ENCODE measurements at regions not wholly inside any gene's neighbourhood (a gene's known extent, or its start where the extent isn't known, plus 50 kb on each side); places are given as distances from the start of the nearest gene placed in this dataset.
"Not testable (repeated sequence)": the region's sequence is repeated elsewhere in the genome, so short reads cannot be mapped to it uniquely, and the experiment has no call there.

GRCh38 chr17:37859451-37859850 is 64.8 kb upstream of the TBC1D3K start:
- DNase-seq = no peak
- H3K4me3 ChIP-seq = no peak overlapping the region
- intact Hi-C loops (cut with DNase I, micrococcal nuclease) = no loop called here
- H3K36me3 ChIP-seq (ENCODE audit: low read depth) = no peaks in the 10 kb centered on the region
- H3K4me1 ChIP-seq (ENCODE audit: low read depth) = no peaks in the 10 kb centered on the region
- no peak for TF ChIP-seq CTCF (IDR thresholded peaks at IDR 0.05)
- no peaks in the 10 kb centered on the region for H3K9me3 ChIP-seq
- ATAC-seq = no peak

- H3K9me3 ChIP-seq; H3K4me1 ChIP-seq (ENCODE audit: low read depth); H3K36me3 ChIP-seq (ENCODE audit: low read depth); ATAC-seq; intact Hi-C loops (cut with DNase I, micrococcal nuclease); DNase-seq; H3K4me3 ChIP-seq: not testable (repeated sequence)
Observed at GRCh38 chr17:37858391-37858790, 65.8 kb upstream of the TBC1D3K start.

DNA sequence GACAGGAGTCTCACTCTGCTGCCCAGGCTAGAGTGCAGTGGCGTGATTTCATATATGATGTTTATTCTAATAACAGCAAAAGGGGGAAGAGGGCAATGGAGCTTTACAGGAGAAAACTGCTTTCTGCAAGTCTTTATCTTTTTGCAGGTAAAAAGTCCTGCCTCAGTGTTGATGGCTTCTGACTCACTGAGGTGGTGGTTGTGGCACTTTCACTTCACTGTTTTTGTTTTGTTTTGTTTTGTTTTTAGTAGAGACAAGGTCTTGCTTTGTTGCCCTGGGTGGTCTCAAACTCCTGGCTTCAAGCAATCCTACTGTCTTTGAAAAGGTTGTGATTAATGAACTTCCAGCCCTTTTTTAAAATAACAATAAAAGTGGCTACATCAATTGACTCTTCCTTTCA is 68.0 kb upstream of the TBC1D3K start:
- no peak for DNase-seq
- Histone ChIP-seq H3K4me1 (ENCODE audit: low read depth) (no peaks in the 10 kb centered on the region), H3K36me3 (ENCODE audit: low read depth) (no peaks in the 10 kb centered on the region), H3K9me3 (no peaks in the 10 kb centered on the region), H3K4me3 (no peak overlapping the region)
- no peak for TF ChIP-seq CTCF (IDR thresholded peaks at IDR 0.05)
- intact Hi-C loops (cut with DNase I, micrococcal nuclease) = no loop called here
- ATAC-seq = no peak

DNA sequence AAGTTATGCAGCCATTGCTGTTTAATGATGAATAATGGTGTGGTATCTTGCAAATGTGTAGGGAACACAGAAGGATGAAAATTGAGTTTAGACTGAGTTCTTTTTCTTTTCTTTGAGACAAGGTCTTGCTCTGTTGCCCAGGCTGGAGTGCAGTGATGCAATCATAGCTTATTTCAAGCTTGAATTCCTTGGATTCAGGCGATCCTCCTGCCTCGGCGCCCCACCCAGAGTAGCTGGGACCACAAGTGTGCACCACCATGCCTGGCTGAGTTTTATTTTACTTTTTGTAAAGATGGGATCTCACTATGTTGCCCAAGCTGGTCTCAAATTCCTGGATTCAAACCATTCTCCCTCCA is 74.6 kb upstream of the TBC1D3K start:
- DNase-seq = no peak
- Histone ChIP-seq H3K4me3 (no peak overlapping the region), H3K36me3 (ENCODE audit: low read depth) (no peaks in the 10 kb centered on the region), H3K9me3 (no peaks in the 10 kb centered on the region), H3K4me1 (ENCODE audit: low read depth) (no peaks in the 10 kb centered on the region)
- intact Hi-C loops (cut with DNase I, micrococcal nuclease) = no loop called here
- TF ChIP-seq CTCF (IDR thresholded peaks at IDR 0.05) = no peak
- ATAC-seq = no peak

- H3K9me3 ChIP-seq = no peaks in the 10 kb centered on the region
- no peaks in the 10 kb centered on the region for H3K4me1 ChIP-seq (ENCODE audit: low read depth)
- peak; percentile 26 for ATAC-seq
- no peak for TF ChIP-seq CTCF (IDR thresholded peaks at IDR 0.05)
- H3K4me3 ChIP-seq = no peak overlapping the region
- H3K36me3 ChIP-seq (ENCODE audit: low read depth) = no peaks in the 10 kb centered on the region
- no peak for DNase-seq
- intact Hi-C loops (cut with DNase I, micrococcal nuclease) = no loop called here
Observed at GRCh38 chr17:37848690-37849616, 75.3 kb upstream of the TBC1D3K start.

- no peaks in the 10 kb centered on the region for H3K9me3 ChIP-seq
- H3K4me1 ChIP-seq (ENCODE audit: low read depth) = no peaks in the 10 kb centered on the region
- intact Hi-C loops (cut with DNase I, micrococcal nuclease) = no loop called here
- no peak overlapping the region for H3K4me3 ChIP-seq
- TF ChIP-seq CTCF (IDR thresholded peaks at IDR 0.05) = no peak
- ATAC-seq (no peak), DNase-seq (no peak)
- H3K36me3 ChIP-seq (ENCODE audit: low read depth) = no peaks in the 10 kb centered on the region
Observed at GRCh38 chr17:37847811-37848331, 76.3 kb upstream of the TBC1D3K start.

Measured in mucosa of descending colon (tissue), 3 donors.